H1 (cell line): ENCODE measurements at regions not wholly inside any gene's neighbourhood (a gene's known extent, or its start where the extent isn't known, plus 50 kb on each side); places are given as distances from the start of the nearest gene placed in this dataset.

Experiments
- CTCF ChIA-PET: fragments of 300-600 bp; sonication (Branson Sonifier 250); formaldehyde crosslinking; loops from one replicate; lab custom pipeline; 2021; ENCODE audit not compliant: partially characterized antibody; lab: Charles Lee
- POLR2A ChIA-PET: fragments of 300-600 bp; sonication (Branson Sonifier 250); formaldehyde crosslinking; loops from one replicate; lab custom pipeline; 2021; ENCODE audit warnings: inconsistent platforms; ENCODE audit not compliant: partially characterized antibody; lab: Charles Lee
- DNase-seq, 2 experiments: peaks; one replicate each; pipeline versions ENCODE4 v3.0.0 to v3.0.0-alpha.2; 2010 to 2022; ENCODE audit warnings: low spot score in 2 of 2, low read depth in 1 of 2, mixed read lengths in 1 of 2
- FAIRE-seq: peaks from 2 replicates; lab custom pipeline; 2011; peaks lifted over from hg19 to GRCh38; lab: Jason Lieb, UNC
- H2AFZ ChIP-seq: 2 replicates; pipeline ENCODE4 v1.8.1; 2012; ENCODE audit warnings: low read length, inconsistent platforms
- H2AK5ac ChIP-seq: 2 replicates; pipeline ENCODE4 v1.6.1; 2013; ENCODE audit warnings: low read depth, low read length
- H2BK120ac ChIP-seq: replicated peaks from 2 replicates; pipeline ENCODE3; 2013; ENCODE audit warnings: low read depth, low read length, inconsistent platforms
- H2BK12ac ChIP-seq: 2 replicates; pipeline ENCODE4 v1.6.1; 2013; ENCODE audit warnings: low read depth, low read length
- H2BK15ac ChIP-seq: 2 replicates; pipeline ENCODE4 v1.6.1; 2013; ENCODE audit warnings: low read length
- H2BK20ac ChIP-seq: 2 replicates; pipeline ENCODE4 v1.6.1; 2013; ENCODE audit warnings: low read length
- H2BK5ac ChIP-seq: 2 replicates; pipeline ENCODE4 v1.6.1; 2013; ENCODE audit warnings: low read depth, low read length
- H3K14ac ChIP-seq: 2 replicates; pipeline ENCODE4 v1.6.1; 2013; ENCODE audit warnings: inconsistent platforms; ENCODE audit not compliant: insufficient read length
- H3K18ac ChIP-seq: 2 replicates; pipeline ENCODE4 v1.6.1; 2013; ENCODE audit warnings: low read length; ENCODE audit errors: extremely low read depth
- H3K23ac ChIP-seq: 2 replicates; pipeline ENCODE4 v1.6.1; 2013; ENCODE audit warnings: inconsistent platforms; ENCODE audit not compliant: insufficient read length
- H3K23me2 ChIP-seq: 2 replicates; pipeline ENCODE4 v1.6.1; 2013; ENCODE audit warnings: low read depth, low read length
- H3K27ac ChIP-seq: 2 replicates; pipeline ENCODE4 v1.6.1; 2011; ENCODE audit warnings: low read depth, low read length, inconsistent platforms
- H3K27me3 ChIP-seq, 4 experiments: replicated peaks in 1 of 4; 1 replicate in 1 of 4; 2 replicates in 3 of 4; pipeline versions ENCODE4 v1.6.1 to v1.8.1; 2011 to 2013; ENCODE audit warnings: low read length in 3 of 4, mild to moderate bottlenecking in 3 of 4, inconsistent platforms in 2 of 4, mixed read lengths in 2 of 4, moderate library complexity in 1 of 4; ENCODE audit not compliant: control insufficient read depth in 3 of 4, insufficient read depth in 3 of 4; ENCODE audit errors: extremely low read depth in 1 of 4
- H3K36me3 ChIP-seq, 4 experiments: 2 replicates each; pipeline versions ENCODE4 v1.6.1 to v1.8.1; 2011 to 2013; ENCODE audit warnings: mild to moderate bottlenecking in 4 of 4, low read length in 3 of 4, moderate library complexity in 2 of 4, control low read depth in 1 of 4, inconsistent platforms in 1 of 4; ENCODE audit not compliant: insufficient read depth in 4 of 4, control insufficient read depth in 2 of 4
- H3K4ac ChIP-seq: replicated peaks from 2 replicates; pipeline ENCODE3; 2013; ENCODE audit warnings: low read length, low read depth, mixed read lengths, inconsistent platforms; ENCODE audit not compliant: insufficient read length
- H3K4me1 ChIP-seq, 4 experiments: replicated peaks in 1 of 4; 1 replicate in 1 of 4; 2 replicates in 3 of 4; pipeline versions ENCODE4 v1.6.1 to v1.8.1; 2011 to 2013; ENCODE audit warnings: low read length in 3 of 4, inconsistent platforms in 2 of 4, mixed read lengths in 1 of 4; ENCODE audit not compliant: insufficient read depth in 4 of 4, control insufficient read depth in 3 of 4
- H3K4me2 ChIP-seq, 2 experiments: 2 replicates each; pipeline versions ENCODE4 v1.6.1 to v1.8.1; 2011 to 2013; ENCODE audit warnings: low read depth in 2 of 2, low read length in 2 of 2, control low read depth in 1 of 2, inconsistent platforms in 1 of 2, mild to moderate bottlenecking in 1 of 2; ENCODE audit not compliant: insufficient read depth in 1 of 2
- H3K4me3 ChIP-seq, 4 experiments: fragments of 200-600, 300-600 bp in 1 of 4; sonication (generic), shearing (Covaris generic), sonication (Bioruptor Twin) in 1 of 4; 2 replicates each; pipeline versions ENCODE4 v1.5.1 to v1.8.1; 2011 to 2016; ENCODE audit warnings: low read length in 4 of 4, low read depth in 3 of 4, control low read depth in 2 of 4, inconsistent platforms in 2 of 4, mild to moderate bottlenecking in 2 of 4, mixed read lengths in 1 of 4, moderate library complexity in 1 of 4; ENCODE audit not compliant: insufficient read depth in 2 of 4; ENCODE audit errors: extremely low read depth in 1 of 4
- H3K56ac ChIP-seq: replicated peaks from 2 replicates; pipeline ENCODE3; 2013; ENCODE audit warnings: low read depth, mild to moderate bottlenecking, mixed read lengths, low read length, inconsistent platforms; ENCODE audit not compliant: insufficient read length
- H3K79me1 ChIP-seq: 2 replicates; pipeline ENCODE4 v1.6.1; 2013; ENCODE audit warnings: low read depth, low read length, control low read depth
- H3K79me2 ChIP-seq, 2 experiments: 2 replicates each; pipeline versions ENCODE4 v1.6.1 to v1.8.1; 2012 to 2013; ENCODE audit warnings: low read length in 2 of 2, mild to moderate bottlenecking in 2 of 2, inconsistent platforms in 1 of 2; ENCODE audit not compliant: insufficient read depth in 2 of 2, control insufficient read depth in 1 of 2
- H3K9ac ChIP-seq, 4 experiments: replicated peaks in 1 of 4; 1 replicate in 1 of 4; 2 replicates in 3 of 4; pipeline versions ENCODE4 v1.6.1 to v1.8.1; 2011 to 2013; ENCODE audit warnings: low read depth in 3 of 4, low read length in 3 of 4, control low read depth in 2 of 4, mild to moderate bottlenecking in 2 of 4, moderate library complexity in 2 of 4, inconsistent platforms in 1 of 4; ENCODE audit errors: extremely low read depth in 1 of 4
- H3K9me3 ChIP-seq, 2 experiments: 2 replicates each; pipeline versions ENCODE4 v1.6.1 to v1.8.1; 2012 to 2013; ENCODE audit warnings: mild to moderate bottlenecking in 2 of 2, moderate library complexity in 2 of 2, control low read depth in 1 of 2, inconsistent platforms in 1 of 2, low read depth in 1 of 2, low read length in 1 of 2, mixed read lengths in 1 of 2; ENCODE audit not compliant: insufficient read depth in 2 of 2
- H4K20me1 ChIP-seq, 2 experiments: replicated peaks in 1 of 2; 2 replicates each; pipeline versions ENCODE3 to v1.8.1; 2011 to 2013; ENCODE audit warnings: inconsistent platforms in 2 of 2, low read length in 2 of 2, mild to moderate bottlenecking in 1 of 2; ENCODE audit not compliant: insufficient read depth in 2 of 2, control insufficient read depth in 1 of 2
- H4K5ac ChIP-seq: 2 replicates; pipeline ENCODE4 v1.6.1; 2013; ENCODE audit warnings: low read length, low read depth, mixed read lengths, inconsistent platforms; ENCODE audit not compliant: insufficient read length
- H4K8ac ChIP-seq: 2 replicates; pipeline ENCODE4 v1.8.0; 2013; ENCODE audit warnings: mild to moderate bottlenecking, moderate library complexity, low read length, inconsistent platforms; ENCODE audit not compliant: insufficient read depth; ENCODE audit errors: extremely low read depth
- H4K91ac ChIP-seq: replicated peaks from 2 replicates; pipeline ENCODE3; 2013; ENCODE audit warnings: low read length, mixed read lengths, inconsistent platforms; ENCODE audit not compliant: insufficient read length
- BCL11A ChIP-seq, 2 experiments: IDR thresholded peaks; one replicate each; pipeline ENCODE4 v1.6.1; 2011; ENCODE audit warnings: low read depth in 2 of 2, low read length in 2 of 2, mild to moderate bottlenecking in 2 of 2
- EZH2 ChIP-seq: fragments of 200-600 bp; sonication (generic); IDR thresholded peaks from 2 replicates; pipeline ENCODE4 v1.7.1; 2012; ENCODE audit warnings: low read depth, mild to moderate bottlenecking, moderate library complexity, low read length, inconsistent platforms; ENCODE audit not compliant: severe bottlenecking
- GABPA ChIP-seq: IDR thresholded peaks from 2 replicates; pipeline ENCODE4 v1.6.1; 2011; ENCODE audit warnings: mild to moderate bottlenecking, low read length, moderate library complexity, borderline replicate concordance; ENCODE audit not compliant: insufficient read depth

DNA sequence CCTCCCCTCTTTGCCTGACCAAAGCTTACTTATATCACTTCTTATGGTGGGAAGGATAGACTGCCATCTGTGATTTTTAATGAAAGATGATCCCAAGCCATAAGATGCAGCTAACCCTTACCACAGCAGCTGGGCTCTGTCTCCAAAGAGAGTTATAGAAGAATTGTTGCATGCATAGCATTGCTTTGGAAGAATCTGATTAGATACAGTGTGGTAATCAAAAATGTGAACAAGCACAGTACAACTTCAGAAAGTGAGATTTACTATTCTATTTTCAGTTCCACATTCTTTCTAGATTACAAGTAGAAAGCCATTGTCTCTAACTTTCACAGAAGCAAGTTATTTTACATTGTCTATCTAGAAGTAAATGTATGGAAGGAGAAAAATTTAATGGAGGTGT, 129.0 kb upstream of the ACVR2A start:
- Histone ChIP-seq H2BK20ac (no peak overlapping the region), H3K56ac (no peak overlapping the region), H4K91ac (no peak overlapping the region), H3K4me2 (no peak overlapping the region), H3K9ac (no peak overlapping the region), H3K23ac (no peak overlapping the region), H3K79me1 (no peaks in the 10 kb centered on the region), H2BK15ac (no peak overlapping the region), H4K5ac (no peak overlapping the region), H2BK12ac (no peak overlapping the region), H3K9me3 (no peaks in the 10 kb centered on the region), H3K27me3 (no peaks in the 10 kb centered on the region), H3K4ac (no peak overlapping the region), H3K4me3 (no peak overlapping the region), H2AFZ (no peak overlapping the region), H4K8ac (no peak overlapping the region), H3K36me3 (no peaks in the 10 kb centered on the region), H2BK5ac (no peak overlapping the region), H2BK120ac (no peak overlapping the region), H3K4me1 (no peaks in the 10 kb centered on the region), H3K23me2 (no peaks in the 10 kb centered on the region), H3K14ac (no peak overlapping the region), H3K79me2 (no peaks in the 10 kb centered on the region), H3K18ac (no peak overlapping the region), H2AK5ac (no peak overlapping the region), H4K20me1 (no peaks in the 10 kb centered on the region), H3K27ac (no peak overlapping the region)
- CTCF ChIA-PET, result no interaction called here
- FAIRE-seq (no peak), DNase-seq (no peak)
- POLR2A ChIA-PET, result no interaction called here
- TF ChIP-seq EZH2, result no peak
- no peak for TF ChIP-seq BCL11A (IDR thresholded peaks at IDR 0.05; ENCODE audit: low read depth in 2 of 2, low read length in 2 of 2)
- TF ChIP-seq GABPA, result no peak
